A549 (cell line): ENCODE measurements at regions not wholly inside any gene's neighbourhood (a gene's known extent, or its start where the extent isn't known, plus 50 kb on each side); places are given as distances from the start of the nearest gene placed in this dataset.
A peak's percentile ranks its signal among the peaks of the same experiment; 100 is the strongest.

Experiments
- ATAC-seq, 2 experiments: fragments of 200-7000 bp in 1 of 2; fragments of >200 bp in 1 of 2; cut with Nextera tagmentation in 1 of 2; cut with Tn5 transposase in 1 of 2; 3 replicates each; pipeline versions ENCODE4 v1.8.0 to v1.9.1; 2018 to 2020; ENCODE audit warnings: mild to moderate bottlenecking in 1 of 2, moderate library complexity in 1 of 2
- CTCF ChIA-PET: fragments of 300-600 bp; sonication (Branson Sonifier 250); formaldehyde crosslinking; extraction: SDS; loops from one replicate; lab custom pipeline; 2021; ENCODE audit warnings: antibody characterized with exemption, inconsistent platforms; lab: Yijun Ruan, JAX
- POLR2A ChIA-PET: fragments of 350-600 bp; formaldehyde crosslinking; extraction: SDS; loops from one replicate; lab custom pipeline; 2021; ENCODE audit warnings: antibody characterized with exemption, inconsistent platforms; lab: Yijun Ruan, JAX
- DNase-seq, 2 experiments: peaks; one replicate each; pipeline versions ENCODE4 v3.0.0 to v3.0.0-alpha.2; 2011 to 2016; ENCODE audit warnings: low read depth in 1 of 2, low spot score in 1 of 2
- FAIRE-seq: peaks from 2 replicates; lab custom pipeline; 2011; peaks lifted over from hg19 to GRCh38; lab: Jason Lieb, UNC
- H3K27ac ChIP-seq, 2 experiments: fragments of >200 bp; sonication (Bioruptor Twin); formaldehyde crosslinking; 3 replicates each; pipeline ENCODE4 v1.5.1; 2016 to 2017
- H3K4me1 ChIP-seq: fragments of >200 bp; sonication (Bioruptor Twin); formaldehyde crosslinking; 3 replicates; pipeline ENCODE4 v1.6.1; 2016
- H3K4me2 ChIP-seq: fragments of >200 bp; sonication (Bioruptor Twin); formaldehyde crosslinking; 3 replicates; pipeline ENCODE4 v1.6.1; 2016
- H3K4me3 ChIP-seq: fragments of >200 bp; sonication (Bioruptor Twin); formaldehyde crosslinking; 3 replicates; pipeline ENCODE4 v1.5.1; 2016
- H3K9me3 ChIP-seq: fragments of >200 bp; sonication (Bioruptor Twin); formaldehyde crosslinking; 3 replicates; pipeline ENCODE4 v1.6.1; 2016
- CEBPB ChIP-seq, 2 experiments: fragments of >200 bp in 1 of 2; sonication (Bioruptor Twin) in 1 of 2; formaldehyde crosslinking in 1 of 2; IDR thresholded peaks; 2 replicates each; pipeline ENCODE4 v1.6.1; 2012 to 2016
- CHD2 ChIP-seq: fragments of 150-350 bp; IDR thresholded peaks from 2 replicates; pipeline ENCODE4 v1.6.1; 2014; ENCODE audit warnings: low read length; ENCODE audit not compliant: partially characterized antibody
- EHF ChIP-seq: fragments of 250-450 bp; sonication (Bioruptor Pico); IDR thresholded peaks from 2 replicates; pipeline ENCODE4 v1.5.0; 2020; ENCODE audit warnings: mild to moderate bottlenecking
- FOXS1 ChIP-seq: fragments of 250-450 bp; sonication (Bioruptor Pico); IDR thresholded peaks from 2 replicates; pipeline ENCODE4 v1.5.0; 2020; ENCODE audit warnings: mild to moderate bottlenecking, moderate library complexity
- HDAC2 ChIP-seq: fragments of 200-600 bp; sonication (generic); IDR thresholded peaks from 2 replicates; pipeline ENCODE4 v1.6.1; 2016
- HES2 ChIP-seq: fragments of >200 bp; sonication (Bioruptor Twin); formaldehyde crosslinking; IDR thresholded peaks from 2 replicates; pipeline ENCODE4 v1.6.1; 2016
- HEYL ChIP-seq: fragments of 250-450 bp; sonication (Bioruptor Pico); IDR thresholded peaks from 2 replicates; pipeline ENCODE4 v1.8.0; 2021; ENCODE audit warnings: mild to moderate bottlenecking, moderate library complexity
- HOXB5 ChIP-seq: fragments of 250-450 bp; sonication (Bioruptor Pico); IDR thresholded peaks from 2 replicates; pipeline ENCODE4 v1.5.0; 2020; ENCODE audit warnings: mild to moderate bottlenecking, moderate library complexity
- MAFK ChIP-seq: fragments of 450-650 bp; IDR thresholded peaks from 2 replicates; pipeline ENCODE4 v1.6.1; 2014; ENCODE audit not compliant: partially characterized antibody
- MAZ ChIP-seq: fragments of 150-350 bp; IDR thresholded peaks from 2 replicates; pipeline ENCODE4 v1.6.1; 2014; ENCODE audit warnings: antibody characterized with exemption, low read depth, low read length, borderline replicate concordance
- PHF8 ChIP-seq: fragments of 200-600 bp; sonication (generic); IDR thresholded peaks from 2 replicates; pipeline ENCODE4 v1.6.1; 2016; ENCODE audit warnings: low read depth, mild to moderate bottlenecking, antibody characterized with exemption, moderate library complexity, borderline replicate concordance
- POLR2A ChIP-seq: IDR thresholded peaks from 2 replicates; pipeline ENCODE4 v1.6.1; 2012; ENCODE audit warnings: mild to moderate bottlenecking, low read length
- POLR2AphosphoS2 ChIP-seq: conservative IDR thresholded peaks from 2 replicates; pipeline ENCODE4 v1.6.1; 2012; ENCODE audit warnings: low read length, improper control_type of control experiment, inconsistent platforms
- RFX5 ChIP-seq: fragments of 450-650 bp; IDR thresholded peaks from 2 replicates; pipeline ENCODE4 v1.7.1; 2014; ENCODE audit warnings: antibody characterized with exemption, mild to moderate bottlenecking, moderate library complexity
- ZFP36 ChIP-seq: fragments of 450-650 bp; IDR thresholded peaks from 2 replicates; pipeline ENCODE4 v1.6.1; 2014; ENCODE audit warnings: borderline replicate concordance; ENCODE audit not compliant: partially characterized antibody
- ZSCAN20 ChIP-seq: fragments of 250-450 bp; sonication (Bioruptor Pico); IDR thresholded peaks from 2 replicates; pipeline ENCODE4 v1.8.0; 2022; ENCODE audit warnings: mild to moderate bottlenecking, moderate library complexity
- WGBS: methylation state at CpG from one replicate; pipeline ENCODE4 v1.1.6; 2017; ENCODE audit errors: missing lambda C conversion rate; 5-methylcytosine and 5-hydroxymethylcytosine counted together
- TF ChIP-seq, protein P1 (sequence below): fragments of >200 bp; sonication (Bioruptor Twin); formaldehyde crosslinking; IDR thresholded peaks from 3 replicates; pipeline ENCODE4 v1.5.1; 2016
- TF ChIP-seq, protein P2 (sequence below): IDR thresholded peaks from 2 replicates; pipeline ENCODE4 v1.6.1; 2012; ENCODE audit warnings: low read depth, borderline replicate concordance
- TF ChIP-seq, protein P3 (sequence below): fragments of 250-450 bp; sonication (Bioruptor Pico); IDR thresholded peaks from 2 replicates; pipeline ENCODE4 v1.5.0; 2020; ENCODE audit warnings: low read depth, mild to moderate bottlenecking, moderate library complexity
- TF ChIP-seq, protein P4 (sequence below): fragments of 250-450 bp; sonication (Bioruptor Pico); IDR thresholded peaks from 2 replicates; pipeline ENCODE4 v1.5.0; 2021; ENCODE audit warnings: mild to moderate bottlenecking, moderate library complexity, borderline replicate concordance

- CTCF ChIA-PET = no interaction called here
- H3K4me3 ChIP-seq = no peak overlapping the region
- no peaks in the 10 kb centered on the region for H3K9me3 ChIP-seq
- H3K4me1 ChIP-seq = peaks cover 6% of the 10 kb centered on the region; the same call in 1 of the 3 replicates
- POLR2A ChIA-PET = no interaction called here
- ATAC-seq = no peak
- TF ChIP-seq MAFK = peak; percentile 52
- TF ChIP-seq, protein P1, sequence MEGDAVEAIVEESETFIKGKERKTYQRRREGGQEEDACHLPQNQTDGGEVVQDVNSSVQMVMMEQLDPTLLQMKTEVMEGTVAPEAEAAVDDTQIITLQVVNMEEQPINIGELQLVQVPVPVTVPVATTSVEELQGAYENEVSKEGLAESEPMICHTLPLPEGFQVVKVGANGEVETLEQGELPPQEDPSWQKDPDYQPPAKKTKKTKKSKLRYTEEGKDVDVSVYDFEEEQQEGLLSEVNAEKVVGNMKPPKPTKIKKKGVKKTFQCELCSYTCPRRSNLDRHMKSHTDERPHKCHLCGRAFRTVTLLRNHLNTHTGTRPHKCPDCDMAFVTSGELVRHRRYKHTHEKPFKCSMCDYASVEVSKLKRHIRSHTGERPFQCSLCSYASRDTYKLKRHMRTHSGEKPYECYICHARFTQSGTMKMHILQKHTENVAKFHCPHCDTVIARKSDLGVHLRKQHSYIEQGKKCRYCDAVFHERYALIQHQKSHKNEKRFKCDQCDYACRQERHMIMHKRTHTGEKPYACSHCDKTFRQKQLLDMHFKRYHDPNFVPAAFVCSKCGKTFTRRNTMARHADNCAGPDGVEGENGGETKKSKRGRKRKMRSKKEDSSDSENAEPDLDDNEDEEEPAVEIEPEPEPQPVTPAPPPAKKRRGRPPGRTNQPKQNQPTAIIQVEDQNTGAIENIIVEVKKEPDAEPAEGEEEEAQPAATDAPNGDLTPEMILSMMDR = no peak
- FAIRE-seq = no peak
- H3K4me2 ChIP-seq = no peak overlapping the region
- no peak overlapping the region for H3K27ac ChIP-seq
- DNase-seq = no peak
Measured at GRCh38 chr4:102170910-102171309, 174.4 kb downstream of the SLC39A8 start.

DNA sequence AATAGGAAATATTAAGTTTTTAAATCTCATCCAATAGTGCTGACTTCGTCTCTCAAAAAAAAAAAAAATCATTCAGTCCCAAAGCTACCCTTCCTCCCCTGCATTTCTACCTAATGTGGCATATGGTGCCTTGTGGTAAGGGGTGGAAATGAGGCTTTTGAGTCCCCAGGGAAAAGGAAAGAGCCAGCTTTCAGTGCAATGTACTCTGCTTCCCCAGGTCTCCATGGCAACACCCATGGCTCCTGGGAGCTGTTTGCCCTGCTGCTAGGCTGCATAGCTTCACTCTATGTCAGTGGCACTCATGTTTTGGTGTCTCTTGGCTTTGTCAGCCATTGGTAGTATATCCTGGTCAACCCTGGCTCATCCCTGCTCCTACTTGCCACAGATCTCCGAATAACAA lies 175.9 kb downstream of the SLC39A8 start:
- ATAC-seq (peak in 1 of 2 experiments; percentile 31; a peak in 1 of 6 replicates), FAIRE-seq (no peak)
- H3K4me2 ChIP-seq = no peak overlapping the region
- no peaks in the 10 kb centered on the region for H3K4me1 ChIP-seq
- TF ChIP-seq MAZ = no peak
- no peak for TF ChIP-seq HEYL (CRISPR knock-in tag)
- TF ChIP-seq, all 56 proteins: peak for 0
- H3K4me3 ChIP-seq = no peak overlapping the region
- 72% methylated on average over 1 of the region's 2 CpGs for WGBS
- H3K9me3 ChIP-seq = no peaks in the 10 kb centered on the region
- H3K27ac ChIP-seq = no peak overlapping the region
- DNase-seq = peak in 1 of 2 experiments; percentile 10
- POLR2A ChIA-PET = no interaction called here
- CTCF ChIA-PET = interaction anchor here (0.9 to 1.2 kb wide), 2 partner anchors 12 to 79 kb away, joined by 3 to 4 read pairs; no protein-coding TSS in a partner anchor

DNA sequence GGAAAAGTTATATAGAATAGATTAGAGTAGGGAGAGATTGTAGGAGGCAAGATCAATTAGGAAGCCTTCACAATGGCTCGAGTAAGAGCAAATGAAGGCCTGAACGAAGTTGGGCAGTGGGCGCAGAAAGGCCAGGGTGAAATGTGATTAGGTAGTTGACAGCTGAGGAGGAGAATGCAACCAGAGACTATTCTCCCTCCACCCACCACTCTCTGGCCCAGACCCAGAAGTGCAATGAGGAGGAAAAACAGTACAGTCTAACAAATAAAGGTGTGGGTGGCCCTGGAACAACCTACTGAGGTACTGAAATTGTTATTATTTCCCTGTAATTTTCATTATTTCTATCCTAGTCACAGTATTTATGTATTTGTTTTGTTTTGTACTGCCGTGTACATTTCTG lies 176.7 kb downstream of the SLC39A8 start:
- H3K4me2 ChIP-seq = no peak overlapping the region
- H3K4me1 ChIP-seq = no peaks in the 10 kb centered on the region
- no peak overlapping the region for H3K27ac ChIP-seq
- no peak for DNase-seq
- 89% methylated on average over 4 of the region's 4 CpGs for WGBS
- ATAC-seq = no peak
- H3K9me3 ChIP-seq = no peaks in the 10 kb centered on the region
- ChIA-PET CTCF (interaction anchor here (0.7 kb wide), 1 partner anchor 14 kb away, joined by 3 read pairs; no protein-coding TSS in a partner anchor), POLR2A (no interaction called here)
- TF ChIP-seq FOXS1 (CRISPR knock-in tag) (no peak), ZFP36 (no peak), MAZ (no peak), CHD2 (no peak), EHF (CRISPR knock-in tag) (no peak)
- TF ChIP-seq, protein P2, sequence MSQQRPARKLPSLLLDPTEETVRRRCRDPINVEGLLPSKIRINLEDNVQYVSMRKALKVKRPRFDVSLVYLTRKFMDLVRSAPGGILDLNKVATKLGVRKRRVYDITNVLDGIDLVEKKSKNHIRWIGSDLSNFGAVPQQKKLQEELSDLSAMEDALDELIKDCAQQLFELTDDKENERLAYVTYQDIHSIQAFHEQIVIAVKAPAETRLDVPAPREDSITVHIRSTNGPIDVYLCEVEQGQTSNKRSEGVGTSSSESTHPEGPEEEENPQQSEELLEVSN = no peak
- TF ChIP-seq, protein P3, sequence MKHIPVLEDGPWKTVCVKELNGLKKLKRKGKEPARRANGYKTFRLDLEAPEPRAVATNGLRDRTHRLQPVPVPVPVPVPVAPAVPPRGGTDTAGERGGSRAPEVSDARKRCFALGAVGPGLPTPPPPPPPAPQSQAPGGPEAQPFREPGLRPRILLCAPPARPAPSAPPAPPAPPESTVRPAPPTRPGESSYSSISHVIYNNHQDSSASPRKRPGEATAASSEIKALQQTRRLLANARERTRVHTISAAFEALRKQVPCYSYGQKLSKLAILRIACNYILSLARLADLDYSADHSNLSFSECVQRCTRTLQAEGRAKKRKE = no peak
- no peak for FAIRE-seq
- no peak overlapping the region for H3K4me3 ChIP-seq

GRCh38 chr4:102165584-102165983 lies 179.7 kb downstream of the SLC39A8 start:
- 74% methylated on average over 7 of the region's 8 CpGs for WGBS
- Histone ChIP-seq H3K27ac (no peak overlapping the region), H3K9me3 (no peaks in the 10 kb centered on the region), H3K4me3 (no peak overlapping the region), H3K4me1 (no peaks in the 10 kb centered on the region), H3K4me2 (no peak overlapping the region)
- no peak for ATAC-seq
- POLR2A ChIA-PET = no interaction called here
- no peak for DNase-seq
- no peak for FAIRE-seq
- CTCF ChIA-PET = no interaction called here
- TF ChIP-seq RFX5 = no peak
- TF ChIP-seq HOXB5 (CRISPR knock-in tag) = no peak
- no peak for TF ChIP-seq POLR2A
- TF ChIP-seq MAFK = no peak
- TF ChIP-seq, protein P3 = no peak
- TF ChIP-seq HES2 = no peak
- no peak for TF ChIP-seq HDAC2
- TF ChIP-seq POLR2AphosphoS2 = no peak
- TF ChIP-seq CEBPB (IDR thresholded peaks at IDR 0.05) = no peak
- no peak for TF ChIP-seq ZSCAN20 (CRISPR knock-in tag)
- no peak for TF ChIP-seq PHF8
- TF ChIP-seq, protein P2 = no peak
- TF ChIP-seq, protein P4, sequence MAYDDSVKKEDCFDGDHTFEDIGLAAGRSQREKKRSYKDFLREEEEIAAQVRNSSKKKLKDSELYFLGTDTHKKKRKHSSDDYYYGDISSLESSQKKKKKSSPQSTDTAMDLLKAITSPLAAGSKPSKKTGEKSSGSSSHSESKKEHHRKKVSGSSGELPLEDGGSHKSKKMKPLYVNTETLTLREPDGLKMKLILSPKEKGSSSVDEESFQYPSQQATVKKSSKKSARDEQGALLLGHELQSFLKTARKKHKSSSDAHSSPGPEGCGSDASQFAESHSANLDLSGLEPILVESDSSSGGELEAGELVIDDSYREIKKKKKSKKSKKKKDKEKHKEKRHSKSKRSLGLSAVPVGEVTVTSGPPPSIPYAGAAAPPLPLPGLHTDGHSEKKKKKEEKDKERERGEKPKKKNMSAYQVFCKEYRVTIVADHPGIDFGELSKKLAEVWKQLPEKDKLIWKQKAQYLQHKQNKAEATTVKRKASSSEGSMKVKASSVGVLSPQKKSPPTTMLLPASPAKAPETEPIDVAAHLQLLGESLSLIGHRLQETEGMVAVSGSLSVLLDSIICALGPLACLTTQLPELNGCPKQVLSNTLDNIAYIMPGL (CRISPR knock-in tag) = no peak
- TF ChIP-seq, protein P1 = no peak
